ENCODE measurements at regions not wholly inside any gene's neighbourhood (a gene's known extent, or its start where the extent isn't known, plus 50 kb on each side); places are given as distances from the start of the nearest gene placed in this dataset.

DNA sequence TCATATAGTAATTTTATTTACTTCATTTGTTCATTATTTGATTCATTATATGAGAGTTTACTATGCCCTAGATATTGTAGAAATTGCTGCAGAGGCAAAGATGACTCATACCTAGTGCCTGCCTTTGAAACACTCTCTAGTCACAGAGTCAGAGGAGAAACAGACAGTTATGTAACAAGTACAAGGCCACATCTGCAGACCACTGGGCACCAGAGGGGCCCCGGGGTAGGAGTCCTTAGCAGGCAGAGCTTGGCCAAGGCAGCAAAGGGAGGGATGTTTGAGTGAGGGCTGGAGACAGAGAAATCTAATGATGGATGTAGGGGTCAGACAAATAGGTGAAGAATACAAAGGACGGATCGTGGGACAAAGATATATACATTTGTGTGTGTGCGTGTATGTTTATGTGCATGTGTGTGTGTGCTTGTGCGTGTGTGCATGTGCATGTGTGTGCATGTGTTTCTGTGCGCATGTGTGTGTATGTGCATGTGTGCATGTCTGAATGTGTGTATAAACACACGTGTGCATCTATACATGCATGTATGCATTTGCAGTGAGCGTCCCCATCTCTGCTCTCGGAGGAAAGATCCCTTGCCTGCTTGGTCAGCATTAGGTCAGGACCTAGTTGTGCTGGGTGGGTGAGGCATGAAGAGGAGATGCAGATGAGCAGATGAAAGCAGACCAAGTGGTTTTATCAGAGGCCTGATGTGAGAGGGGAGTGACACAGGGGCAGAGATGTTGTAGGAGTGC lies 170.6 kb upstream of the MYT1L start:
- TF ChIP-seq, protein P1, sequence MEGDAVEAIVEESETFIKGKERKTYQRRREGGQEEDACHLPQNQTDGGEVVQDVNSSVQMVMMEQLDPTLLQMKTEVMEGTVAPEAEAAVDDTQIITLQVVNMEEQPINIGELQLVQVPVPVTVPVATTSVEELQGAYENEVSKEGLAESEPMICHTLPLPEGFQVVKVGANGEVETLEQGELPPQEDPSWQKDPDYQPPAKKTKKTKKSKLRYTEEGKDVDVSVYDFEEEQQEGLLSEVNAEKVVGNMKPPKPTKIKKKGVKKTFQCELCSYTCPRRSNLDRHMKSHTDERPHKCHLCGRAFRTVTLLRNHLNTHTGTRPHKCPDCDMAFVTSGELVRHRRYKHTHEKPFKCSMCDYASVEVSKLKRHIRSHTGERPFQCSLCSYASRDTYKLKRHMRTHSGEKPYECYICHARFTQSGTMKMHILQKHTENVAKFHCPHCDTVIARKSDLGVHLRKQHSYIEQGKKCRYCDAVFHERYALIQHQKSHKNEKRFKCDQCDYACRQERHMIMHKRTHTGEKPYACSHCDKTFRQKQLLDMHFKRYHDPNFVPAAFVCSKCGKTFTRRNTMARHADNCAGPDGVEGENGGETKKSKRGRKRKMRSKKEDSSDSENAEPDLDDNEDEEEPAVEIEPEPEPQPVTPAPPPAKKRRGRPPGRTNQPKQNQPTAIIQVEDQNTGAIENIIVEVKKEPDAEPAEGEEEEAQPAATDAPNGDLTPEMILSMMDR (IDR thresholded peaks at IDR 0.05; ENCODE audit: insufficient read depth, low read length, poor library complexity, severe bottlenecking), result no peak
- TF ChIP-seq EZH2phosphoT487 (conservative IDR thresholded peaks at IDR 0.05; ENCODE audit: low read length), result no peak

Measured in SU-DHL-6 (cell line).